Activated T-helper 1 cell treated with Interleukin-2 at 50 U/mL for 16 hours (primary cell): ENCODE measurements at regions not wholly inside any gene's neighbourhood (a gene's known extent, or its start where the extent isn't known, plus 50 kb on each side); places are given as distances from the start of the nearest gene placed in this dataset.

Source experiments
- DNase-seq: peaks from one replicate; pipeline ENCODE4 v3.0.0-alpha.2; 2020; ENCODE audit warnings: low read depth

GRCh38 chr7:11895337-11895736 is 63.3 kb upstream of the THSD7A start:
- no peak for DNase-seq

DNA sequence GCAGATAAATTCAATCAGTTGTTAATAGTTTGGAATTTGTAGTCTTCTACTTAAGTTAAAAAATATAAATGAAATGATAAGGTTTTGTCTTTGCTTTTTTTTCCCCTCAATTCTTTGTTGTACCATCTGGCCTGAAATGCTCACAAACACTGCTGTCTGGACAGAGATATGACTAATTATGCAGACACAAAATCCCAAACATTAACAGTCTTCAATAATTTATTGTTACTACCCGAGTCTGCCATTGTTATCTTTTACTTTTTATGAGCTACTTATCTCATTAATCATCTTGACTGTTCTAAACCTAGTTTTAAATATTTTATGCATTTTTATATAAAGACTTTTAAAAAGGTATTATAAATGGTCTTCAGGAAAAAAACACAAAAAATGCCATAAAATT is 64.7 kb upstream of the THSD7A start:
- DNase-seq: no peak

- no peak for DNase-seq
These were observed 67.2 kb upstream of the THSD7A start for GRCh38 chr7:11899247-11899646.

DNA sequence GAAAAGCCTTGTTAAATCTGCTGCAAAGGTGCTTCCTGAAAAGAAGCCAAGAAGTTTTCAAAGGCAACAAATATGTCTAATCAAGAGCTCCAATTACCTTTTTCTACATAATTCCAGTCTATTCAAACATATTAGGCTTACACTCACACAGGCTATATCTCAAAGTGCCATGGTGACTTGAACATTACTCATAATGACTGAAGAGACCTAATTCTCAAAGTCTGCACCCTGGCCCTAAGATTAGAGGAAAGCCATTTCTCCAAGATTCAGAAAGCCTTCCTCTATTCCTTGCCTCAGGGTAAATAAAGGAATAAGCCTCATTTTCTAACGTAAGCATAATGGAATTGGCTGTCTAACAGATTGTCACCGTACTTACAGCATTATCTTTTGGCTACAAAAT is 78.3 kb upstream of the THSD7A start:
- DNase-seq: no peak

GRCh38 chr7:11911900-11912299 is 79.9 kb upstream of the THSD7A start:
- no peak for DNase-seq

GRCh38 chr7:11914645-11915044 is 82.6 kb upstream of the THSD7A start:
- no peak for DNase-seq

GRCh38 chr7:11923376-11923930 is 91.5 kb upstream of the THSD7A start:
- no peak for DNase-seq

- no peak for DNase-seq
These were observed 99.3 kb upstream of the THSD7A start for GRCh38 chr7:11931307-11931706.

GRCh38 chr7:11934796-11935195 is 102.8 kb upstream of the THSD7A start:
- DNase-seq: no peak

- no peak for DNase-seq
These were observed 103.9 kb upstream of the THSD7A start for GRCh38 chr7:11935905-11936304.

GRCh38 chr7:11946794-11947193 is 114.8 kb upstream of the THSD7A start:
- no peak for DNase-seq

GRCh38 chr7:11950281-11950680 is 118.3 kb upstream of the THSD7A start:
- DNase-seq: no peak

DNA sequence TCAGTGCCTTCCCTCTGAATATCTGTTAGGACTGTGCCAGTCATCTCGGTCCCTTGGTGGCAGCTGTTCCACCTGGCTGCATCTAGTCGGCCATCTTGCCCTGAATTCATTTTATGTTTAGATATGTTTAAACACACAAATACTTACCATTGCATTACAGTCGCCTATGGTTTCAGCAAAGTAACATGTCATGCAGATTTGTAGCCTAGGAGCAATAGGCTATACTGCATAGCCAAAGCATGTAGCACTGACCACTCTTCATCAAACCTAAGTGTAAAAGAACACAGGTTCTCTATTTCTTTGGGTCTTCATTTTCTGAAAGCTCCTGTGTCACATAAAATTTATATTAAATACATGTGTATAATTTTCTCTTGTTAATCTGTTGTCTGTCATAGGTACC is 118.9 kb upstream of the THSD7A start:
- DNase-seq: no peak

DNA sequence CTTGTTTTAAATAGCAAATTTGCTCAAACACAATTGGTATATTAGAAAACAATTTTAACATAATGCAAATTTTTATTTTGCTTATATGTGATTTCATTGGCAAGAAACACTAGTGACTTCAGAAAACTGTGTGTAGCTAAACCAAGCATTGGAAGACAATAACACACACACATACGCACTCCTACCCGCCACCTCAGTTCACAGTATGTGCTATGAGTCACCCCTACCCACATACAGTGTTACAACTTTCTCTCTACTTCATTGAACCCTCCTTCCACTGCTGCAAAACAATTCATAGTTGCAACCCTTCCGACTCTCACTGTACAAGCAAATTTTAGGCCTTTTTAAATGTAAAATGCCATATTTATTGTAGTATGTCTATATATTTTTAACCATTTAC is 119.9 kb upstream of the THSD7A start:
- DNase-seq: no peak

DNA sequence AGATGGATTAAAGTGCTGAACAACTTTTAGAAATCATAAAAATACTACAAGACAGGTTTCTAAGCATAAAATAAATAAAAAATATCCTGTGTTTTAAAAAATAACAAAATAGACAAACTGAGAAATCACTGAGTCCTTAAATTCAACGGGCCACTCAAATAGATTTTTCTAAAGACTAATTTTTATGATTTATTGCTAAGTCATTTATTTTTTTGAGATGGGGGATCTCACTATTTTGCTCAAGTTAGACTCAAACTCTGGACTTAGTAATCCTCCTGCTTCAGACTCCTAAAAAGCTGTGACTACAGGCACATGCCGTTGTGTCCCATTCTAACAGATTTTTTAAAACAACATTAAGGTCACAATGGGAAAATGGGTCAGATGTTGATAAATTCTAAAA is 121.0 kb upstream of the THSD7A start:
- no peak for DNase-seq

- DNase-seq: no peak
These were observed 125.0 kb upstream of the THSD7A start for GRCh38 chr7:11956991-11957390.

GRCh38 chr7:11957956-11958355 is 126.0 kb upstream of the THSD7A start:
- DNase-seq: no peak

GRCh38 chr7:11959121-11959520 is 127.1 kb upstream of the THSD7A start:
- no peak for DNase-seq

DNA sequence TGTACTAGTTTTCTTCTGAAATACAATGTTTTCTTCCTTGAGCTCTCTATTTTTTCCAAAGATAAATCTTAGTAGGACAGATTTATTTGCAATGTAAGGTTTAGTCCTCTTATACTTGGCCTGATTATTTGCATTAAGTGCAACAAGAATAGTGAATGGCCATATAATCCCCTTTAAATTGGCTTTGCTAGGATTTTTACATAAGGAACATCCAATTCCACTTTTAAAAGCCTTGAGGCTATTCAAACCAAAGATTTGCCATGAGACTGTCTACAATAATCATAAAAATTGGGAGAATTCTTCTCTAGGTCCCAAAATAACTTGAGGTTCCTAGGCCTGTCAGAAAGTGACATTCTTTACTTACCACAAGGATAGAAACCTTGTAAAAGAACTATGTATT is 128.6 kb upstream of the THSD7A start:
- no peak for DNase-seq

DNA sequence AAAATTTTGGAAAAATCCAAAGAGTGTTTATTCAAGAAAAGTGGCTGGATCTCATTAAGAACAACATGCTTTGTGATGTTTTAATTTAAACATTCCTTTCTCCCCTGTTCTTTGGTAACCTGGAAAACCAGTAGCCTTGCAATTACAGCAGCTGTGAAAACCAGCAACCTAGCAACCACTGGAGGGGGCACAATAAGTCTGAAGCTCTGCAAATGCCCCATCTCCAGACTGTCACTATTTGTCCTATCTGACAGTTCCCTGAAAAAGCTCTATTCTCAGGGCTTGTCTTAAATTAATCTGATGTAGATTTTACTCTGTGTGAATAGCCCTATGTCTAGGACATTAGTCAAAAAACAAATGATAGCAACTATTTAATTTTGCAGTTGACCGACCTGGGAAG is 137.6 kb upstream of the THSD7A start:
- DNase-seq: no peak

- DNase-seq: no peak
These were observed 138.1 kb upstream of the THSD7A start for GRCh38 chr7:11970132-11970531.

- no peak for DNase-seq
These were observed 153.4 kb upstream of the THSD7A start for GRCh38 chr7:11985376-11985775.

- DNase-seq: no peak
These were observed 154.0 kb upstream of the THSD7A start for GRCh38 chr7:11985971-11986370.

DNA sequence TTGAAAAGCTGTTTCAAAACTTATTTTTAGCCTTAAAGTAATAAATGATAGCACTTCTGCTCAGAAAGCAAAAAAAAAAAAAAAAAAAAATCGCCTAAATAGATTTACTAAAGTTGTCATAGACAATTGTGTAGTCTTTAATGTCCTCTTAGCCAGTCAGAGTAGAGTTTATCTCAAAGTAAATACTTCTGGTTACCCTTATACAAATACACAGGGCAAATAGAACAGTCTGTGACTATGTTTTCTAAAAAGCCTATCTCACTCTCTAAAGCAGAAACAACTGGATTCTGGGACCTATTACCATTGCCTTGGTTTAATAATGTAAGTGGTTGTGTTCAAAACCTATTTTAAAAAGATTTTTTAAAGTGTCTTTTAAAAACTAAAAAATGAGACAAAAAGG is 156.2 kb upstream of the THSD7A start:
- DNase-seq: no peak

GRCh38 chr7:12002428-12002827 is 170.4 kb upstream of the THSD7A start:
- no peak for DNase-seq
